G401 (cell line): ENCODE measurements at regions not wholly inside any gene's neighbourhood (a gene's known extent, or its start where the extent isn't known, plus 50 kb on each side); places are given as distances from the start of the nearest gene placed in this dataset.
"Not testable (repeated sequence)": the region's sequence is repeated elsewhere in the genome, so short reads cannot be mapped to it uniquely, and the experiment has no call there.

Experiments used
- DNase-seq: peaks from one replicate; pipeline ENCODE4 v3.0.0-alpha.2; 2015; ENCODE audit warnings: low spot score
- in situ Hi-C: cut with HindIII; loops from 2 replicates; pipeline ENCODE4 v1.10.0; 2016; ENCODE audit warnings: low sequenced_read_pairs, mixed read lengths

- in situ Hi-C loops = no loop called here
- no peak for DNase-seq
These were observed 325.8 kb upstream of the SPHKAP start for GRCh38 chr2:228507231-228507824.

- DNase-seq = no peak
- in situ Hi-C loops = no loop called here
These were observed 322.2 kb upstream of the SPHKAP start for GRCh38 chr2:228503731-228504130.

- DNase-seq = no peak
- in situ Hi-C loops = no loop called here
These were observed 312.4 kb upstream of the SPHKAP start for GRCh38 chr2:228493852-228494251.

GRCh38 chr2:228479014-228479413 is 297.5 kb upstream of the SPHKAP start:
- in situ Hi-C loops = no loop called here
- no peak for DNase-seq

GRCh38 chr2:228474466-228474865 is 293.0 kb upstream of the SPHKAP start:
- DNase-seq = no peak
- in situ Hi-C loops = no loop called here

GRCh38 chr2:228469721-228470120 is 288.2 kb upstream of the SPHKAP start:
- in situ Hi-C loops = no loop called here
- no peak for DNase-seq

GRCh38 chr2:228466851-228467250 is 285.4 kb upstream of the SPHKAP start:
- no peak for DNase-seq
- in situ Hi-C loops = no loop called here

- DNase-seq = no peak
- in situ Hi-C loops = no loop called here
These were observed 283.9 kb upstream of the SPHKAP start for GRCh38 chr2:228465408-228465807.

- no peak for DNase-seq
- in situ Hi-C loops = no loop called here
These were observed 276.9 kb upstream of the SPHKAP start for GRCh38 chr2:228458364-228458763.

- peak; percentile 36 for DNase-seq
- in situ Hi-C loops = no loop called here
These were observed 265.9 kb upstream of the SPHKAP start for GRCh38 chr2:228447266-228447915.

GRCh38 chr2:228446734-228447133 is 265.2 kb upstream of the SPHKAP start:
- in situ Hi-C loops = no loop called here
- peak; percentile 76 for DNase-seq

- in situ Hi-C loops = no loop called here
These were observed 262.7 kb upstream of the SPHKAP start for GRCh38 chr2:228444161-228444560.

GRCh38 chr2:228433721-228434120 is 252.2 kb upstream of the SPHKAP start:
- no peak for DNase-seq
- in situ Hi-C loops = no loop called here

More at GRCh38 chr2:228444161-228444560, 262.7 kb upstream of the SPHKAP start:
- peak; percentile 99 for DNase-seq

GRCh38 chr2:228432116-228432515 is 250.6 kb upstream of the SPHKAP start:
- no peak for DNase-seq
- in situ Hi-C loops = no loop called here

GRCh38 chr2:228430986-228431385 is 249.5 kb upstream of the SPHKAP start:
- no peak for DNase-seq
- in situ Hi-C loops = no loop called here

GRCh38 chr2:228426502-228427216 is 245.2 kb upstream of the SPHKAP start:
- no peak for DNase-seq
- in situ Hi-C loops = no loop called here

- in situ Hi-C loops = not testable (repeated sequence)
These were observed 244.0 kb upstream of the SPHKAP start for GRCh38 chr2:228425411-228426060.

GRCh38 chr2:228417956-228418355 is 236.5 kb upstream of the SPHKAP start:
- in situ Hi-C loops = no loop called here
- DNase-seq = no peak

More at GRCh38 chr2:228425411-228426060, 244.0 kb upstream of the SPHKAP start:
- not testable (repeated sequence) for DNase-seq

GRCh38 chr2:228417526-228417925 is 236.0 kb upstream of the SPHKAP start:
- no peak for DNase-seq

GRCh38 chr2:228410061-228410460 is 228.6 kb upstream of the SPHKAP start:
- in situ Hi-C loops = no loop called here
- peak; percentile 67 for DNase-seq

More at GRCh38 chr2:228417526-228417925, 236.0 kb upstream of the SPHKAP start:
- in situ Hi-C loops = no loop called here
